Brain microvascular endothelial cell (primary cell): ENCODE measurements at regions not wholly inside any gene's neighbourhood (a gene's known extent, or its start where the extent isn't known, plus 50 kb on each side); places are given as distances from the start of the nearest gene placed in this dataset.

Experiments
- DNase-seq: peaks from one replicate; pipeline ENCODE4 v3.0.0-alpha.2; 2020
- H3K27ac ChIP-seq: fragments of 250-450 bp; sonication (Bioruptor Pico); 2 replicates; pipeline ENCODE4 v1.5.1; 2020; ENCODE audit warnings: mild to moderate bottlenecking, moderate library complexity
- H3K27me3 ChIP-seq: fragments of 250-450 bp; sonication (Bioruptor Pico); replicated peaks from 2 replicates; pipeline ENCODE4 v1.5.1; 2020; ENCODE audit warnings: mild to moderate bottlenecking
- H3K36me3 ChIP-seq: fragments of 250-450 bp; sonication (Bioruptor Pico); replicated peaks from 2 replicates; pipeline ENCODE4 v1.5.1; 2020; ENCODE audit warnings: mild to moderate bottlenecking
- H3K4me3 ChIP-seq: 2 replicates; pipeline ENCODE4 v1.5.1; 2011; ENCODE audit warnings: low read depth, mild to moderate bottlenecking, control low read depth, low read length, moderate library complexity
- CTCF ChIP-seq: IDR thresholded peaks from 2 replicates; pipeline ENCODE4 v1.5.1; 2011; ENCODE audit warnings: low read depth, mild to moderate bottlenecking, moderate library complexity, low read length, control low read depth, inconsistent platforms; ENCODE audit errors: missing control alignments
- in situ Hi-C: cut with HindIII; loops from 2 replicates; pipeline ENCODE4 v1.10.0; 2017; ENCODE audit warnings: low sequenced_read_pairs, low pct_ligation_motif_present

- Histone ChIP-seq H3K27me3 (no peaks in the 10 kb centered on the region), H3K27ac (no peak overlapping the region), H3K4me3 (no peak overlapping the region), H3K36me3 (no peaks in the 10 kb centered on the region)
- no peak for DNase-seq
- in situ Hi-C loops, result no loop called here
- TF ChIP-seq CTCF, result no peak
Observed at GRCh38 chr2:49837561-49838293, 683.4 kb upstream of the FSHR start.

GRCh38 chr2:49836017-49836416 lies 681.7 kb upstream of the FSHR start:
- H3K27ac ChIP-seq, result no peak overlapping the region
- H3K27me3 ChIP-seq, result no peaks in the 10 kb centered on the region
- H3K36me3 ChIP-seq, result no peaks in the 10 kb centered on the region
- TF ChIP-seq CTCF, result no peak
- no peak for DNase-seq
- H3K4me3 ChIP-seq, result no peak overlapping the region
- in situ Hi-C loops, result no loop called here

GRCh38 chr2:49834433-49834832 lies 680.1 kb upstream of the FSHR start:
- Histone ChIP-seq H3K27ac (no peak overlapping the region), H3K4me3 (no peak overlapping the region), H3K27me3 (no peaks in the 10 kb centered on the region), H3K36me3 (no peaks in the 10 kb centered on the region)
- no peak for DNase-seq
- no peak for TF ChIP-seq CTCF
- in situ Hi-C loops, result no loop called here

GRCh38 chr2:49832555-49832954 lies 678.2 kb upstream of the FSHR start:
- TF ChIP-seq CTCF, result no peak
- H3K27ac ChIP-seq, result no peak overlapping the region
- H3K27me3 ChIP-seq, result no peaks in the 10 kb centered on the region
- H3K4me3 ChIP-seq, result no peak overlapping the region
- no peaks in the 10 kb centered on the region for H3K36me3 ChIP-seq
- no peak for DNase-seq
- in situ Hi-C loops, result no loop called here

- H3K4me3 ChIP-seq, result no peak overlapping the region
- H3K36me3 ChIP-seq, result no peaks in the 10 kb centered on the region
- in situ Hi-C loops, result no loop called here
- H3K27ac ChIP-seq, result no peak overlapping the region
- no peak for DNase-seq
- TF ChIP-seq CTCF, result no peak
- no peaks in the 10 kb centered on the region for H3K27me3 ChIP-seq
Observed at GRCh38 chr2:49831698-49832367, 677.5 kb upstream of the FSHR start.
